HG03175 (cell line): ENCODE measurements at regions not wholly inside any gene's neighbourhood (a gene's known extent, or its start where the extent isn't known, plus 50 kb on each side); places are given as distances from the start of the nearest gene placed in this dataset.
"Not testable (repeated sequence)": the region's sequence is repeated elsewhere in the genome, so short reads cannot be mapped to it uniquely, and the experiment has no call there.

Experiments
- ATAC-seq: cut with Tn5 transposase; IDR thresholded peaks from one replicate; pipeline ENCODE4 v1.9.1; 2021; ENCODE audit warnings: mild to moderate bottlenecking, moderate library complexity; ENCODE audit not compliant: unreplicated experiment

GRCh38 chrX:137646472-137646871, 80.5 kb downstream of the ZIC3 start:
- ATAC-seq = no peak

GRCh38 chrX:137651647-137652046, 85.7 kb downstream of the ZIC3 start:
- ATAC-seq = no peak

DNA sequence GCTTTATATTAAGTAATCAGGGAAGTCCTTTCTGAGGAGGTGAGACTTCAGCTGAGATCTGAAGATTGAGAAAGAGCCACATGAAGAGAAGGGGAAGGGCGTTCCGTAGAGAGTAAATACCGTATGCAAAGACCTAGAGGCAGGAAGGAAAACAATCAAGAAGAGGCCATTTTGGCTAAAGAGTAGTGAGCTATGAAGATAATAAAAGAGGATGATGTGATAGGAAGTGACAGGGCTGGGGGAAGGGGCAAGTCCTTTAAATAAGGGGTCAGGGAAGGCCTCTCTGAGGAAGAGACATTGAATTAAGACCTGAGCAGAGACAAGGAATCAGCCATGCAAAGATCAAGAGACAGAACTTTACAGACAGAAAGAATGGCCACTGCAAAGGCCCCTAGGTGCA, 86.2 kb downstream of the ZIC3 start:
- no peak for ATAC-seq

- ATAC-seq = no peak
These were observed 88.6 kb downstream of the ZIC3 start for GRCh38 chrX:137654481-137654880.

DNA sequence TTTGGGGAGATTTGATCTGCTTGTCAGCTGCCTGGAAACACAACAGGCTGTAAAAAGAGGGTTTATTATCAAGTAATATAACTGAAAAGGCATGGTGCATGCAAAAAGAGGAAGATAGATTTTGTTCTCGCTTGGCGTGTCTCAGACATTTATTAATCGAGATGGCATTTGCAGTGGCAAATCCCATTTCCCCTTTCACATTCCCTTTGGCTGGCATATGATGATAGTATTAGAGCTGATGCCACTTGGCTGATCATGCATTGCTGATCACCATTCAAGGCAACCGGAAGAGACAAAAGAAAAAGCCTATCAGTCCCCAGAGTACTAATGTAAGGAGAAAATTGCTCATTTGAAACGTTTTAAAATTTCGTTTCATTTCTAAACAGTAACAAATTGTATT, 101.8 kb downstream of the ZIC3 start:
- ATAC-seq = no peak

DNA sequence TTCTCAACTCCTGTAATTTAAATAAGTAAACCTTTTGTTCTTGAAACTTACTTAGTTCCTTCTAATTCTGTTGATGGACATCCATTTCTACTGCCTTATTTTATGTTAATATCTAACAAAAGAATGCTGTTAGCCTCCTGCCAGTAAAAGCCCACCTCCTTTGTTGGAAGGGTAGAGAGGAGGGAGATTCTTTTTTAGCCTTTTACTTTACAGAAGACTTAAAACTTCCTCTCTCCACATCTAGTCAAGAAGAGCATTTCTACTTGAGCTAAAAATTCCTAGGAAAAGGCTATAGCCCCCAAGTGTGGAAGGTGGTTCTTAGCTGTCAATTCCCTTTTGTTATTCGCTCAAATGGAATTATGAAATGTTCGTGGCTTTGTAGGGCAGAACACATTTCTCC, 118.7 kb downstream of the ZIC3 start:
- no peak for ATAC-seq

DNA sequence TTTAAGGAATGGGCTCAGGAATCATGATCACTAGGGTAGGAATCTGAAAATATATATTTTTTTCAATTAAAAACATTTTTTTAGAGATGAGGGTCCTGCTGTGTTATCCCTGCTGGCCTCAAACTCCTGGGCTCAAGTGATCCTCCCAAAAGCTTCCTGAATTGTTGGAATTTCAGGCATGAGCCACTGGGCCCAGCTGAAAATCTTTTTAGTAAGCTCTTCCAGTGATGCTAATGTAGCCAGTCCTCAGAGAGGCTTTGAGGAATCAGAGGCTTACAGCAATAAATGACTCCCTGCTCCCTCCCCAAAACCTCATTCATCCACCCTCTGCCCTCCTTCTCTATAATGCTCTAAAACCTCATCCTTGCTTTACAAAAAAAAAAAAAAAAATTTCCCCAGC, 129.5 kb downstream of the ZIC3 start:
- ATAC-seq = no peak

DNA sequence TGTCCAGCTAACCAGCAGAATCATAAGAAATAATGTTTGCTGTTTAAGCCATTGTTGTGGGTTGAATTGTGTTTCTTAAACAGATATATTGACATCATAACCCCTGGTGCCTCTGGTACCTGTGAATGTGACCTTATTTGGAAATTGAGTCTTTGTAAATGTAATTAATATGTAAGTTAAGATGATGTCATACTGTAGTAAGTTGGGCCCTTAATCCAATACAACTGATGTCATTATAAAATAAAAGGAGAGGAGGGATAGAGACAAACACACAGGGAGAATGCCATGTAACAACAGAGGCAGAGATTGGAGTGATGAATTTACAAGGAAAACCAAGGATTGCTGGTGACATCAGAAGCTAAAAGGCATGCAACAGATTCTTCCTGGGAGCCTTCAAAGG, 141.4 kb downstream of the ZIC3 start:
- ATAC-seq = no peak

GRCh38 chrX:137742846-137743245, 176.9 kb downstream of the ZIC3 start:
- ATAC-seq = no peak

DNA sequence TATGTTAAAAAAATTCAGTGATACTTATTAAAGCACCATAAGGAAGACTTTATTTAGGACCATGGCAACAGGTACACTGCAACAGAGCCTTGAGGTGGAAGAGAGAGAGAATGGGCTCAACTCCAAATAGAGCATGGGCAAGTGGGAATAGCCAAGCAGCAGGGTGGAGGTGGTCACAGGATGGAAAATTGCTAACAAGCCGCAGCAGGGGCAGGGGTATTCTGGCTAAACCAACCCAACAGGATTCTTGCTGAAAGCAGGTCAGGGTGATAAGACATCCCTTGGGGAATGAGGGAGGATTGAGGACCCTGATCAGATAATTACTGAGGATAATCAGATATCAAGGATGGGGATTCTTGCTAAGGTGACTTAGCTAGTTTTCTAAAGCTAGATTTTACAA, 177.5 kb downstream of the ZIC3 start:
- no peak for ATAC-seq

GRCh38 chrX:137746289-137746688, 180.4 kb downstream of the ZIC3 start:
- ATAC-seq = no peak

GRCh38 chrX:137747244-137748043, 181.5 kb downstream of the ZIC3 start:
- ATAC-seq = no peak

DNA sequence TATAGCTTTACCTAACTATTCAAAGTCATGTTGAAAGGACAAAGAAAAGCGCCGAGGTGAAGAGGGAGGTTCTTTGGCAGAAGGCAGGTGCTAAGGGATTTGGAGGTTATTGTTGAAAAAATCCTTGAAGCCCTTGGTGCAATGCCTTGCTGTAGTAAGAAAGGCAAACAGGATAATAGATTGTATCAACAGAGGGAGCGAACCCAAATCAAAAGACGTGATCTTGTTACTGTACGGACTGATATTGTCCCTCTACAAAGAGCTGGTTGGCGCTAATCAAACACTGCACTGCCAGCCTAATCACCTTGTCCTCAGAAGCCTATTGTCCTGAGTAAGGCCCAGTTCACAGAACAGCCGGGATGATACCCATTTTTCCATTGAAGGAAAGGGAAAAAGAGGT, 182.9 kb downstream of the ZIC3 start:
- ATAC-seq = no peak

GRCh38 chrX:137749246-137749645, 183.3 kb downstream of the ZIC3 start:
- no peak for ATAC-seq

DNA sequence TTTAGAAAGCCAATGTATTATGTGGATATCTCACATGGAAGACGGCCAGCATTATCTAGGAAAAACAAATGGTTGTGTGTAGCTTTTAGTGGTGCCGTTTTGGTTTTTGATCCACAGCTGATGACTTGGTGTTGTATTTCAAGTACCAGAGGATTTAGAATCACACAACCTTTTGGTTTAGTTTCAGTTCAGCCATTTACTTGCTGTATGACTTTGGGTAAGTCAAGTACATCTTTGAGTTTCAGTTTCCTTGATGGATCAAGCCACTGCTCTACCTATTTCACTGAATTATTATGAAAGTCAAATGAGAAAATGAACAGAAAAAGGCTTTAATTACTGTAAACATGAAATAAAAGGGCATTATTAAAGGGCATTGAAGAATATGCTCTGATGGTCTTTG, 205.6 kb downstream of the ZIC3 start:
- no peak for ATAC-seq

DNA sequence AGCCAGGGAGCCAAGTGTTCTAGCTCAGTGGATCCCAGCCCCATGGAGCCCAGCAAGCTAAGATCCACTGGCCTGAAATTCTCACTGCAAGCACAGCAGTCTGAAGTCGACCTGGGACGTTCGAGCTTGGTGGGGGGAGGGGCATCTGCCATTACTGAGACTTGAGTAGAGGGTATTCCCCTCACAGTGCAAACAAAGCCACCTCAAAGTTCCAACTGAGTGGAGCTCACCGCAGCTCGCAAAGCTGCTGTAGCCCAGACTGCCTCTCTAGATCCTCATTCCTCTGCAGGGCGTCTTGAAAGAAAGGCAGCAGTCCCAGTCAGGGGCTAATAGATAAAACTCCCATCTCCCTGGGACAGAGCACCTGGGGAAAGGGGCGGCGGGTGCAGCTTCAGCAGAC, 226.3 kb downstream of the ZIC3 start:
- ATAC-seq = no peak

- ATAC-seq = not testable (repeated sequence)
These were observed 232.0 kb downstream of the ZIC3 start for GRCh38 chrX:137797926-137798325.

DNA sequence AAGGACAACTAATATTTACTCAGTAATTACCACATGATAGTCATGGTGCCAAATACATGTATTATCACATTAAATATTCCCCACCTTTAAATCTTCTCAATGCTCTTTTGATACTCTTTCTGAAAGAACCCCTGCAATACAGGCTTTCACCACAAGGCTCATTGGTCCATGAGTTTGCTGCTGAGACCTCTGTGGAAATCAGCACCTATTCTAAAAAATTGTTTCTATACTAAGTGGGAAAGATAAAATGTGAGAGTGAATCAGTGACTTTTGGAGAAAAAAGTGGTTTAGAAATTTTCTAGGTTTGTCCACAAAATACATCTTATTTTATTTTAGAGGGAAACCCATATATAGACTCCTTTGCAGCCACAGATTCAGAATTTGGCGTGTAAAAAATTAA, 257.3 kb downstream of the ZIC3 start:
- no peak for ATAC-seq

- ATAC-seq = no peak
These were observed 281.4 kb downstream of the ZIC3 start for GRCh38 chrX:137847376-137847775.

DNA sequence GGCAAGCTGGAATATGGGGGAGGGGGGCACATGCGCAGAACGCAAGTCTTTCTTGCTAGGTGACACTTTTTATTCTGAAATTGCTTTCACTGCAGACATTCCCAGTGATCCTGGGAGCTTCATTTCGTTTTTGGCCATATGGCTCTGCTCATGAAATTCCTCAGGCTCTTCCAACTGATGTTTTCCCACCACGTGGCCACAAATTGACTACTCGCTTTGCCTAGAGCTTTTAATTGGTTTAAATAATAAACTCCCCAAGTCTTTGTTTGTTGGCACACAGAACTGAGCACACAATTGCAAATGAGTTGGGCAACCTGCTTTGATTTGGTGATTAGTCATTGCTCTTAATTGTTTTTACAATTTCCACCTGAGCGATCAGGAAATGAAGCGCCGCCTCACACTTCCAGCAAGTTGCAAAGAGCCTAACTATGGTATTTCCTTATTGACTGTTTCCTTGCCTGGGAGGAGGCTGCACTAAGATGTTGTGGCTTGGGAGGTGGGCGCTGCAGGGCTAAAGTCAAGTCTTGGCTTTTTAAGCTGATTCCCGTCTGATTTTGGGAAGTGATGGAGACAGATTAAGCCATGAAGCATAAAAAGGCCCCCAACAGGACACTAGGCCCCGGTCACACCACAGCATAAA, 282.5 kb downstream of the ZIC3 start:
- ATAC-seq = no peak

GRCh38 chrX:137852502-137852901, 286.6 kb downstream of the ZIC3 start:
- ATAC-seq = no peak

DNA sequence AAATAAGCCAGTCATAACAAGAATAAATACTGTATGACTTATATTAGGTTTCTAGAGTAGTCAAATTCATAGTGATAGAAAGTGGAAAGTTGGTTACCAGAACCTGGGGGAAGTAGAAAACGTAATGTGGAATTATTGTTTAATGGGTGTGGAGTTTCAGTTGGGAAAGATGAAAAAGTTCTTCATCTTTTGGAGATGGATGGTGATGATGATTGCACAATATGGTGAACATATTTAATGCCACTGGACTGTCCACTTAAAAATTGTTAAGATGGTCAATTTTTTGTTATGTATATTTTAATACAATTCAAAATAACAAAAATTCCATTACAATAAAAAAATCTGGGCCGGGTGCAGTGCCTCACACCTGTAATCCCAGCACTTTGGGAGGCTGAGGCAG, 289.6 kb downstream of the ZIC3 start:
- ATAC-seq = no peak

DNA sequence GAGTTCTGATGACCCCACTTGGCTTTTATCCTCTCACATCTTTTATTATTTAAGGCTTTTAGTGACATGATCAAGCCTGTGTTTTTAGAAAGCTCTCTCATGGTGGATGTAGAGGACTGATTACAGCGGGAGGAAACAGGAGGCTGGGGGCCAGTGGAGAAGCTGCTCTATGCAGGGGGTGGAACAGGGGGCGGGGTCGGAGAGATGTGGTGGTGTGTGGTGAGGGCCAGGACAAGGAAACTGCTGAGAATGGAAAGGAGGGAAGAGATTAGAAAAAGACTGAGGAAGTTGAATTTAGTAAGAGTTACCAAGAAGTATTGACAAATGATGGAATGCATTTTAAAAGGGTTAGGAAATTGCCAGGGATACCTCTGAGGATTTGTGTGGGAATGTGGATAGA, 292.2 kb downstream of the ZIC3 start:
- ATAC-seq = no peak
